Smooth muscle cell (in vitro differentiated cells): ENCODE measurements at regions not wholly inside any gene's neighbourhood (a gene's known extent, or its start where the extent isn't known, plus 50 kb on each side); places are given as distances from the start of the nearest gene placed in this dataset.

ENCODE experiments used
- DNase-seq: peaks from one replicate; lab custom pipeline; 2025; ENCODE audit not compliant: unreplicated experiment; lab: John Stamatoyannopoulos, UW
- H2AFZ ChIP-seq: fragments of 200-600 bp; sonication (generic); 2 replicates; pipeline ENCODE4 v1.6.0; 2016; ENCODE audit warnings: antibody characterized with exemption, low read depth, mild to moderate bottlenecking
- H3F3A ChIP-seq: fragments of 200-600 bp; sonication (generic); 2 replicates; pipeline ENCODE4 v1.6.0; 2017; ENCODE audit warnings: antibody characterized with exemption, low read depth
- H3K27ac ChIP-seq: fragments of 200-600 bp; sonication (generic); 2 replicates; pipeline ENCODE4 v1.5.1; 2016; ENCODE audit warnings: low read depth, mild to moderate bottlenecking
- H3K27me3 ChIP-seq: fragments of 200-600 bp; sonication (generic); 2 replicates; pipeline ENCODE4 v1.6.1; 2016; ENCODE audit warnings: low read depth, mild to moderate bottlenecking
- H3K36me3 ChIP-seq: fragments of 200-600 bp; sonication (generic); 2 replicates; pipeline ENCODE4 v1.5.1; 2016; ENCODE audit warnings: low read depth
- H3K4me1 ChIP-seq: fragments of 200-600 bp; sonication (generic); 2 replicates; pipeline ENCODE4 v1.5.1; 2016; ENCODE audit warnings: low read depth
- H3K4me2 ChIP-seq: fragments of 200-600 bp; sonication (generic); 2 replicates; pipeline ENCODE4 v1.6.0; 2016; ENCODE audit warnings: mild to moderate bottlenecking
- H3K4me3 ChIP-seq: fragments of 200-600 bp; sonication (generic); 2 replicates; pipeline ENCODE4 v1.5.1; 2016; ENCODE audit warnings: mild to moderate bottlenecking
- H3K79me2 ChIP-seq: fragments of 200-600 bp; sonication (generic); 2 replicates; pipeline ENCODE4 v1.6.0; 2016; ENCODE audit warnings: low read depth, mild to moderate bottlenecking
- H3K9ac ChIP-seq: fragments of 200-600 bp; sonication (generic); 2 replicates; pipeline ENCODE4 v1.6.0; 2016; ENCODE audit warnings: low read depth
- H3K9me3 ChIP-seq: fragments of 200-600 bp; sonication (generic); replicated peaks from 2 replicates; pipeline ENCODE4 v1.5.1; 2016; ENCODE audit warnings: low read depth
- H4K20me1 ChIP-seq: fragments of 200-600 bp; sonication (generic); 2 replicates; pipeline ENCODE4 v1.6.0; 2016; ENCODE audit warnings: low read depth
- CTCF ChIP-seq: fragments of 200-600 bp; sonication (generic); IDR thresholded peaks from 2 replicates; pipeline ENCODE4 v1.5.1; 2017; ENCODE audit warnings: borderline replicate concordance, mild to moderate bottlenecking, antibody characterized with exemption; ENCODE audit not compliant: insufficient read depth, poor library complexity, severe bottlenecking
- WGBS: methylation state at CpG from one replicate; pipeline ENCODE4 v1.1.7; 2016; ENCODE audit warnings: low lambda C conversion rate; 5-methylcytosine and 5-hydroxymethylcytosine counted together

- H3F3A ChIP-seq: no peaks in the 10 kb centered on the region
- H3K4me1 ChIP-seq: no peaks in the 10 kb centered on the region
- peak overlapping the region; percentile 18 for H3K27ac ChIP-seq
- H3K9ac ChIP-seq: no peak overlapping the region
- H3K27me3 ChIP-seq: no peaks in the 10 kb centered on the region
- no peaks in the 10 kb centered on the region for H4K20me1 ChIP-seq
- WGBS: 88% methylated on average over 1 of the region's 1 CpG
- TF ChIP-seq CTCF: no peak
- H3K4me2 ChIP-seq: no peak overlapping the region
- H3K36me3 ChIP-seq: no peaks in the 10 kb centered on the region
- H3K79me2 ChIP-seq: no peaks in the 10 kb centered on the region
- H3K9me3 ChIP-seq: no peaks in the 10 kb centered on the region
- DNase-seq: no peak
- no peak overlapping the region for H2AFZ ChIP-seq
- no peak overlapping the region for H3K4me3 ChIP-seq
These were observed 473.4 kb downstream of the BTBD3 start for GRCh38 chr20:12391099-12391498.

GRCh38 chr20:12394786-12395185 is 477.1 kb downstream of the BTBD3 start:
- Histone ChIP-seq H3F3A (no peaks in the 10 kb centered on the region), H2AFZ (peak overlapping the region; percentile 8), H3K9ac (no peak overlapping the region), H3K79me2 (no peaks in the 10 kb centered on the region), H3K27ac (peak overlapping the region; percentile 63), H3K27me3 (no peaks in the 10 kb centered on the region), H3K36me3 (no peaks in the 10 kb centered on the region), H3K4me2 (peak overlapping the region; percentile 50), H3K4me1 (no peaks in the 10 kb centered on the region), H3K4me3 (no peak overlapping the region), H4K20me1 (no peaks in the 10 kb centered on the region), H3K9me3 (no peaks in the 10 kb centered on the region)
- WGBS: 50% methylated on average over 4 of the region's 4 CpGs
- DNase-seq: no peak
- peak; percentile 17 for TF ChIP-seq CTCF

GRCh38 chr20:12395353-12395752 is 477.7 kb downstream of the BTBD3 start:
- Histone ChIP-seq H3K9ac (no peak overlapping the region), H3K4me3 (no peak overlapping the region), H3K27me3 (no peaks in the 10 kb centered on the region), H3F3A (no peaks in the 10 kb centered on the region), H3K79me2 (no peaks in the 10 kb centered on the region), H4K20me1 (no peaks in the 10 kb centered on the region), H3K27ac (peak overlapping the region; percentile 63), H3K4me1 (no peaks in the 10 kb centered on the region), H3K9me3 (no peaks in the 10 kb centered on the region), H2AFZ (peak overlapping the region; percentile 8), H3K4me2 (peak overlapping the region; percentile 50), H3K36me3 (no peaks in the 10 kb centered on the region)
- DNase-seq: no peak
- 41% methylated on average over 3 of the region's 3 CpGs for WGBS
- no peak for TF ChIP-seq CTCF

GRCh38 chr20:12395760-12396159 is 478.1 kb downstream of the BTBD3 start:
- Histone ChIP-seq H3K36me3 (no peaks in the 10 kb centered on the region), H3F3A (no peaks in the 10 kb centered on the region), H4K20me1 (no peaks in the 10 kb centered on the region), H3K4me2 (peak overlapping the region; percentile 50), H3K9me3 (no peaks in the 10 kb centered on the region), H3K27me3 (no peaks in the 10 kb centered on the region), H3K9ac (no peak overlapping the region), H3K79me2 (no peaks in the 10 kb centered on the region), H3K4me3 (no peak overlapping the region), H3K27ac (peak overlapping the region; percentile 42), H3K4me1 (no peaks in the 10 kb centered on the region), H2AFZ (peak overlapping the region; percentile 8)
- no peak for TF ChIP-seq CTCF
- WGBS: 98% methylated on average over 2 of the region's 2 CpGs
- DNase-seq: no peak
